GM18951 (cell line): ENCODE measurements at regions not wholly inside any gene's neighbourhood (a gene's known extent, or its start where the extent isn't known, plus 50 kb on each side); places are given as distances from the start of the nearest gene placed in this dataset.

Experiments used
- POLR2A ChIP-seq: IDR thresholded peaks from 4 replicates; pipeline ENCODE4 v1.6.1; 2011; ENCODE audit warnings: mild to moderate bottlenecking; ENCODE audit not compliant: insufficient read length, insufficient read depth; ENCODE audit errors: extremely low read depth
- in situ Hi-C: fragments of 300-500 bp; cut with MboI; formaldehyde crosslinking; loops from one replicate; pipeline ENCODE4 v1.12.0; 2022; ENCODE audit warnings: low sequenced_read_pairs, mixed read lengths, inconsistent platforms; ENCODE audit not compliant: unreplicated experiment

- in situ Hi-C loops, result no loop called here
- TF ChIP-seq POLR2A, result no peak
Measured at GRCh38 chr1:198809247-198809646, 170.4 kb downstream of the PTPRC start.

- in situ Hi-C loops, result no loop called here
Measured at GRCh38 chr1:198811449-198811848, 172.6 kb downstream of the PTPRC start.

GRCh38 chr1:198823626-198824025 lies 184.8 kb downstream of the PTPRC start:
- in situ Hi-C loops, result no loop called here
- TF ChIP-seq POLR2A, result no peak

More at GRCh38 chr1:198811449-198811848, 172.6 kb downstream of the PTPRC start:
- no peak for TF ChIP-seq POLR2A

DNA sequence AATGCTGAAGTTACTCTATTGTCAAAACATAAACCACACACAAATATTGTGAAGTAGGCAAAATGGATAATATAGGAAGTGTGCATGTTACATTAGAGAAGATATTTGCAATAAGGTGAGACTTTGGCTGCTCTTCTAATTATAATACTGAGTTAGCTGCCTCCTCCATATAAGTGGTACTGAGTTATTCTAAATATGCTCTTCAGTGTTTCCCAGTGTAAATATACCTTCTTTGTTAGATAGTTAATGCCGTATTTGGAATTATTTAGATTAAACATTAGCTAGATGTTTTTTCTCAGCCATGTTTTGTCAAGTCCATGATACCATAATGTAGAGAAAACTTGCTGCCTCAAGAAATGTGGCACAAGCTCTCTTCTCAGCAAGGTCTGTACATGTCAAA lies 186.4 kb downstream of the PTPRC start:
- in situ Hi-C loops, result no loop called here
- no peak for TF ChIP-seq POLR2A

DNA sequence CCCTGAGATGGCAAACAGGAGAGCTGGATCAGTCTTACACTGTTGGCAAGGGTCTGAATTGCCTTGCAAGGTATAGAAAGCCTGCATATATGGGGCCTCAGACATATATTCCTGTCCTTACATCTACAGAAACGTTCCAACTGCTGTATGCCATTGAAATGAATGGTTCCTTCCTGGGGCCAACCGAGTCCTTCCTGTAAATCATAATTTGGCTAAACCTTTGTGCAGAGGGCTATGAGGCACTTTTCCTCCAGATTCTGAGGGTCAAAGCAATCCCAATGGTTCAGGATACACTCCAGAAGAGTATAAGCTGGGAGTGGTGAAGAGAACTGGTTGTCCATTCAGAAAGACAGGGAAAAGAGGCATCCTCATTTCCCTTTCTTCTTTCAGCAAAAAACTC lies 190.5 kb downstream of the PTPRC start:
- TF ChIP-seq POLR2A, result no peak
- in situ Hi-C loops, result no loop called here

DNA sequence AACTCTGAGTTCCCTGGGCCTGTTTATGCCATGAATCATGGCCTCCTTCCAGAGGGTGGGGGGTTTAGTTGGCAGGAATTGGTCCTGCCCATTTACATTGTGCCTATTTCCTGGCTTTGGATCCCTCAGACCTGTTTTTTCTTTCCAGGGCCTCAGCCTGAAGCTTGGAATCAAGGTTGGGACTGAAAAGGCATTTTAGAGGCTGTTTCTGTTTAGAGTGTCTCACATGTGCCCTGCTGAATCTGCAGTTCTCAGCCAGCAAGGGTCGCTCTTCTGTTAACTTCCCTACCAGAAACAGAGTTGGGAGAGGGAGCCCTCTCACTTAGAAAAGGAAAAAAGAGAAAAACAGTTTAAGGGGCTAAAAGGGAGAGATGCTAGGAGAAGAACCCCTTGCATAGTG lies 191.1 kb downstream of the PTPRC start:
- in situ Hi-C loops, result no loop called here
- no peak for TF ChIP-seq POLR2A

DNA sequence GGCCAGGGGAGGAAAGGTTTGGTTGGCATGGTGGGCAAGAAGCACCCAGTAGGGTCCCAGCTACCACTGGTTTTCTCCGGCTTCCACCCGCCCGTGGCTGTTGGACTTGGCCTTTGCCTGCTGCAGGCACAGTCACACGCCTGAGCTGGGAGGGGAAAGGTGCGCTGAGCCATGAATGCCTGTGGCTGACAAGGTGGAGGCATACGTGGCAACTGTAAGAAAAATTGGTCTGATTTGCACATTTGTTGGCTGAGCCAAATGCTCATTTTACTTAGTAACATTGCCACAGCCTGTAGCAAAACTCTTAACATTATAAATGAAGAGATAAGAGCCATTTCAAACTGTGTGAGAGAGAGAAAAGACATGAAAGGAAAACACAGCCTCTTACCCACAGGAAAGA lies 191.6 kb downstream of the PTPRC start:
- TF ChIP-seq POLR2A, result no peak
- in situ Hi-C loops, result no loop called here

DNA sequence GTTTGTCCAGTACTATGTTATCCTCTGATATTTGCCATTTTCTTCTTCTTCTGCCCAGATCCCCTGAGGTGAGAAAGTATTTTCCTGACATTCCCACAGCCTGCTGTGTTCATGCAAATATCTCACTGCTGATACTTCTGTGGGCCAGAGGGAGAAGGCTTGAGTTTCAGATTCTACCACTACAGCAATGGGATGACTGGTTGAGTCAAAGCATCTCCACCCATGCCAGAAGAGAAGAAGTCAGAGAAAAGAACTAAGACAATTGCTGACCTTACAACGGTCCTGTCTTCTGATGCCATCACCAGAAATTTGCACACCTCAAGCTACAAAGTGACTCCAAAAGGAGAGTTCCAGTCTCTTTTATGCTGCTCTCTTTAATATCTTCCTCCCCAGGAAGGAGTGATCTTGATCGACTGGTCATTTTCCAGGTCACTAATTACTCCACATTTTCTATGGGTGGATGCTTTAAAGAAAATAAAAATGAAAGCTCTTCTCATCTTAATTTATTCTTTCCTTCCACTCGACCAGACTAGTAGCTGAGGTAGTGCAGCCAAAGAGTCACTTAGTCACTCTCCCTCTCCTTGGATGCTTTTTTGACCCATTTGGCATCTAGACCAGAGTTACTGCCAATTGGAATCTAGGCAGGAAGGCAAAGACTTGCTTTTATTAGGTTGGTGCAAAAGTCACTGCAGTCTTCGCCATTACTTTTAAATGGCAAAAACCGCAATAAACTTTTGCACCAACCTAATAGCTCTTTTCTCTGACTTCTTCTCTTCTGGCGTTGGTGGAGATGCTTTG lies 195.1 kb downstream of the PTPRC start:
- TF ChIP-seq POLR2A, result no peak
- in situ Hi-C loops, result no loop called here

DNA sequence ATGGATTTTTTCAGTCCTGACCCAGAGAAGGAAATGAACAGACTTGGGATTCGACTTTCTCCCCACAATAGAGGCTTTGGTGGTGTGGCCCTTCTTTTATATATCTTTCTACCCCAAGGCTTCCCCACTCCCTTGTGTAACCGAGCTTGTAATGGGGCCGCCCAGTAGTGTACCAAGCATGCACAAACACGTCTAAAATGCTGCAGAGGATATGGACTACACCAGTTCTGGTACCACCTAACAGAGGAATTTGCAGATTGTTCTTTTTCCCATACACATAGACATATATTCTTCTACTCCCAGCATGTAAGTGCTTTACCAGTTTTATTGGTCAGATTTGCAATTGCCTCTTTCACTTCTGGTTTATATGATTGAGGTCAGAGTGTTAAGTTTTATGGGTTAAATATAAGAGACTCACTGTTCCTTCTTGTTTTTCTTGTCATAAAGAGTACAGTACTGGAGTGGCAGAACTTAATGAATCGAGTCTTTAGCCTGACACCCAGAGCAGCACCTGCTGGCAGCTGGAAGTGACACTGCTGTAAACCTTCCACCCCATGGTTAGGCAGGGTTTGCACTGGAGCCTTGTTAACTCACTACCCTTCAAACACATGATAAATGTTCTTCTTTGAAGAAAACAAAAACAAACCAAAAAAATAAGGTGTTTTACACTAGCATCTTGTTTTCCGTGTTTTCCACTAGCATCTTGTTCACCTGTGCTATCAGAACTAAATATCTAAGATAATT lies 198.6 kb downstream of the PTPRC start:
- TF ChIP-seq POLR2A, result no peak
- in situ Hi-C loops, result no loop called here

DNA sequence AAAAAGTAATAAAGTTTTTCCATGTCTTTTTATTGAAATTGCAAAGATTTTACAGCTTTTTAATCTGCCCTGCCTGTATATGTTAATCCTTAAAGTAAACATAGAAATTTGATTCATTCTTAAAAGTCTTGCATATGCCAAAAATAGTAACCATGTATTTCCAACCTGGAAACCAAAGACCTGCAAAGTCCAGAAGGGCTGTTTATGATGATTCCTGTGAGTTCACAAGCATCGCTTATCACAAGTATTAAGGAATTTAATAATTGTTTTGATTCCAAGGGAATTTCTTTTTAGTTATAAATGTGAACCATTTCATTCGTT lies 199.1 kb downstream of the PTPRC start:
- in situ Hi-C loops, result no loop called here
- TF ChIP-seq POLR2A, result no peak

DNA sequence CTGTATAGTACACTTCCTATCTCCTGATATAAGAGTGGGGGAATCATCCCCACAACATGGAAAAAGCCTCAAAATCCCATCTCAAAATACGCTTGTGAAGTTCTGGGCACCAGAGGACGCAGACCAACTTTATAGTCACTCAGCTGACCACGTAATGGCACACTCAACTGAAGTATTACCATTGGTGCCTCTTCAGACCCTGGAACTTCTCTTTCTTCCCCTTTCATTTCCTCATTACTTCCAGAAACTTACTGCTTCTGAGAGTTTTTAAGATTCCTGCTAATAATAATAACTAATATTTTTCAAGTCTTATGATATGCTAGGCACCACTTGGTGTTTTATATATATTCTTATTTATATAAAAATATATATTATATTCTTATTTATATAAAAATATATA lies 202.6 kb downstream of the PTPRC start:
- no peak for TF ChIP-seq POLR2A
- in situ Hi-C loops, result no loop called here

DNA sequence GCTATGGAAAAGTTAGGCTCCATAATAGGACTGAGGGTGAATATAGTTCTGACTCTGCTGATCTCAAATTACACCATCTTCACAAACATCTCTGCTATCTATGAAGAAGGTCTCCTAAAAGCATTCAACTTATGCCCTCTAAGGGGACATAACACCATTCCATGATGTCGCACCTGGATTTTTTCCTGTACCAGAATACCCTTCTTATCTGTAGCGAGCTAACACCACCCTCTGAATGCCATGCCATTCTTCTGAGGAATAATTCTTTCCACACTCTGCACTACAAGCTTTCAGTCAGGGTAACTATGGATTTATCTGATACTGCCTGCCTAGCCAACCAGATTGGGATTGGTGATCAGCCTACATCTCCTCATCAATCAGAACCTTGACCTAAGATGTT lies 203.8 kb downstream of the PTPRC start:
- TF ChIP-seq POLR2A, result no peak
- in situ Hi-C loops, result no loop called here

DNA sequence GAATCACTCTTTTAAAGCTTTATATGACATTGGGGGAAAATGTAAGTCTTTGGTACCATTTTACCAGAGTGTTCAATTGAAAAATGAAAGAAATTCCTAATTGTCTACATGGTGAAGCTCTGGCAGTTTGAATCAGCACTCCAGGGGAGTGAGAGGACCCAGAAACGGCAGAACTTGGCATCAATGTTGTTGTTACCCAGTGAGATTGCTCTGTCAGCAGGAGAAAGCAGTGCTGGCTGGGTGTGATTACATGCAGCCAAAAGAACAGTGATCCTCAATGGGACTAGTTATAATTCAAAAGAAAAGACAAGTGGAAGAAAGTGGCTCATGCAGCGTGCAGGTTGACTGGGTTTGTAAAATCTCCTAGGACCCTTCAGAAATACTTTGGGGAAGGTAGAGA lies 206.4 kb downstream of the PTPRC start:
- in situ Hi-C loops, result no loop called here

DNA sequence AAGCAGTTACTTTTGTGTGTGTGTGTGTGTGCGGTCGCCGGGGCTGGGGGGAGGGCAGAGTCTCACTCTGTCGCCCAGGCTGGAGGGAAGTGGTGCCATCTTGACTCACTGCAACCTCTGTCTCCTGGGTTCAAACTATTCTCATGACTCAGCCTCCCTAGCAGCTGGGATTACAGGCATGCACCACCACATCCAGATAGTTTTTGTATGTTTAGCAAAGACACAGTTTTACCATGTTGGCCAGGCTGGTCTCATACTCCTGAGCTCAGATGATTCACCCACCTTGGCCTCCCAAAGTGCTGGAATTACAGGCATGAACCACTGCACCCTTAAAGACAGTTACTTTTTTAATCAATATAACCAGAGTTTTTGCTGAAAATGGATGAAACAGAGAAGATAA lies 207.0 kb downstream of the PTPRC start:
- in situ Hi-C loops, result no loop called here

More for the DNA sequence above, 206.4 kb downstream of the PTPRC start:
- no peak for TF ChIP-seq POLR2A

More for the DNA sequence above, 207.0 kb downstream of the PTPRC start:
- TF ChIP-seq POLR2A, result no peak
